OCI-LY7 (cell line): ENCODE measurements at regions not wholly inside any gene's neighbourhood (a gene's known extent, or its start where the extent isn't known, plus 50 kb on each side); places are given as distances from the start of the nearest gene placed in this dataset.

ENCODE experiments used
- BruUV-seq: library from RNA; stranded (reverse); fragments of 400-500 nt; replicated peaks from 2 replicates; lab custom pipeline; 2021; lab: Mats Ljungman, UMichigan
- CTCF ChIA-PET: fragments of 300-600 bp; sonication (Branson Sonifier 250); formaldehyde crosslinking; loops from one replicate; lab custom pipeline; 2022; ENCODE audit warnings: antibody characterized with exemption; ENCODE audit not compliant: unreplicated experiment; lab: Charles Lee
- POLR2A ChIA-PET: fragments of 300-600 bp; sonication (Branson Sonifier 250); formaldehyde crosslinking; loops from one replicate; lab custom pipeline; 2022; ENCODE audit warnings: antibody characterized with exemption; lab: Charles Lee
- DNase-seq: peaks from one replicate; pipeline ENCODE4 v3.0.0-alpha.2; 2015; ENCODE audit warnings: low spot score
- H2AFZ ChIP-seq: fragments of 200-600 bp; sonication (generic), shearing (Covaris generic); 2 replicates; pipeline ENCODE4 v1.6.1; 2014; ENCODE audit warnings: mild to moderate bottlenecking, antibody characterized with exemption, low read length, moderate library complexity
- H3K27ac ChIP-seq: fragments of 200-600 bp; sonication (generic); 2 replicates; pipeline ENCODE4 v1.5.1; 2014; ENCODE audit warnings: mixed run types, low read depth, mild to moderate bottlenecking, moderate library complexity, low read length, inconsistent platforms; ENCODE audit not compliant: poor library complexity, severe bottlenecking
- H3K36me3 ChIP-seq: fragments of 200-600 bp; sonication (generic); 2 replicates; pipeline ENCODE4 v1.6.1; 2014; ENCODE audit warnings: mild to moderate bottlenecking, antibody characterized with exemption, low read length, moderate library complexity, mixed read lengths; ENCODE audit not compliant: insufficient read depth
- H3K4me1 ChIP-seq: fragments of 200-600 bp; sonication (generic); 2 replicates; pipeline ENCODE4 v1.5.1; 2014; ENCODE audit warnings: mild to moderate bottlenecking, low read length; ENCODE audit not compliant: insufficient read depth, poor library complexity, severe bottlenecking
- H3K4me2 ChIP-seq: fragments of 200-600 bp; sonication (generic); 2 replicates; pipeline ENCODE4 v1.6.1; 2014; ENCODE audit warnings: mild to moderate bottlenecking, low read length
- H3K4me3 ChIP-seq: fragments of 200-600 bp; sonication (generic); 2 replicates; pipeline ENCODE4 v1.5.1; 2014; ENCODE audit warnings: mild to moderate bottlenecking, low read depth, low read length; ENCODE audit not compliant: poor library complexity, severe bottlenecking
- H3K79me2 ChIP-seq: fragments of 200-600 bp; sonication (generic); 2 replicates; pipeline ENCODE4 v1.6.1; 2016; ENCODE audit warnings: low read depth, mild to moderate bottlenecking, low read length, moderate library complexity, mixed read lengths; ENCODE audit not compliant: insufficient read depth
- H3K9me2 ChIP-seq: fragments of 200-600 bp; sonication (generic); 2 replicates; pipeline ENCODE4 v1.6.1; 2016; ENCODE audit warnings: mild to moderate bottlenecking, low read length, mixed read lengths; ENCODE audit not compliant: insufficient read depth
- H3K9me3 ChIP-seq: fragments of 200-600 bp; sonication (generic); 2 replicates; pipeline ENCODE4 v1.6.1; 2014; ENCODE audit warnings: mild to moderate bottlenecking, mixed run types, low read length, mixed read lengths
- H4K20me1 ChIP-seq: fragments of 200-600 bp; sonication (generic); 2 replicates; pipeline ENCODE4 v1.6.1; 2014; ENCODE audit warnings: mild to moderate bottlenecking, antibody characterized with exemption, low read length, moderate library complexity, mixed read lengths; ENCODE audit not compliant: insufficient read depth
- EZH2phosphoT487 ChIP-seq: fragments of 200-600 bp; sonication (generic); IDR thresholded peaks from 2 replicates; pipeline ENCODE4 v1.6.1; 2018; ENCODE audit warnings: low read depth, borderline replicate concordance, mild to moderate bottlenecking, mixed run types, antibody characterized with exemption, low read length, moderate library complexity, mixed read lengths
- intact Hi-C: fragments of 100-400 bp; cut with micrococcal nuclease; formaldehyde crosslinking; loops from one replicate; pipeline ENCODE4 v1.10.0; 2022; ENCODE audit not compliant: unreplicated experiment
- TF ChIP-seq, protein P1 (sequence below): fragments of 200-600 bp; sonication (generic); conservative IDR thresholded peaks from 2 replicates; pipeline ENCODE4 v1.5.1; 2014; ENCODE audit warnings: mild to moderate bottlenecking, antibody characterized with exemption, low read length, moderate library complexity, mixed read lengths

DNA sequence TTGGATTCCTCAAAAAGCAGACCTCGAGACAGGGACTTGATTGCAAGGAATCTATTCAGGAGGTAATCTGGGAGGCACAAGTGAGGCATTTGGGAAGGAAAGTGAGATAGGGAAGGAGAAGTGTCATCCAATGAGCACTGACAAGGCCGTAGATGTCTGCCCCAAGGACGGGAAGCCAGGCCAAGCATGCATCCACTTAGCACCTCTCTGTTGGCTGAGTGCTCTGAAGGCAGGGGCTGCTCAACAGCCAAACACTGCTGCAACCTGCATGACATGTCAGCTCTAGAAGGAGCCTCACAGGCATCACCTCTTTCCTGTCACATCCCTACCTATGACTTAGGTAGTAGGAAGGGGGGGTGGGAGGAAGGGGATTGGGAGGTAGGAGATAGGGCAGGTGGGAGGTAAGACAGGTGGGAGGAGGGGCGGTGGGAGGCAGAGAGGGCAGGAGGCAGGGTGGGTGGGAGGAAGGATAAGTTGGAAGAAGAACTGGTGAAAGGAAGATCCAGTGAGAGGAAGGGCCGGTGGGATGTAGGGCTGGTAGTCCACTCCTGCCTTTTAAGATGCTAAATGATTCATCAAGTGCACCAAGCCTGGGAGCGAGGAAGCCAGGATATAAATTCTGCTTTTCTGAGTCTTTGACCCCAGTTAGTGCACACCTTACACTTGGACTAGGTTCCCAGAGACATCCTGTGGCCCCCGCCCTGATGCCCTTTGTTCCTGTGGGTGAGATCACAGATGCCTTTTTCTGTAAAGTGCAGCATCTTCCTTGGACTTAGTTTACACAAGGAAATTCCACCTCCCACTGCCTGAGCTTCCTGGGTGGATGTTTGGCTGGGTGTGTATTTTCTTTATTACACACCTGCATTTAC, 83.8 kb upstream of the NXT1 start:
- Histone ChIP-seq H3K4me3 (no peak overlapping the region), H3K27ac (no peak overlapping the region), H3K9me3 (no peaks in the 10 kb centered on the region), H3K4me1 (no peaks in the 10 kb centered on the region), H3K36me3 (no peaks in the 10 kb centered on the region), H3K9me2 (no peaks in the 10 kb centered on the region), H4K20me1 (no peaks in the 10 kb centered on the region), H2AFZ (no peak overlapping the region), H3K4me2 (no peak overlapping the region), H3K79me2 (no peaks in the 10 kb centered on the region)
- ChIA-PET CTCF (no interaction called here), POLR2A (no interaction called here)
- TF ChIP-seq EZH2phosphoT487: no peak
- TF ChIP-seq, protein P1, sequence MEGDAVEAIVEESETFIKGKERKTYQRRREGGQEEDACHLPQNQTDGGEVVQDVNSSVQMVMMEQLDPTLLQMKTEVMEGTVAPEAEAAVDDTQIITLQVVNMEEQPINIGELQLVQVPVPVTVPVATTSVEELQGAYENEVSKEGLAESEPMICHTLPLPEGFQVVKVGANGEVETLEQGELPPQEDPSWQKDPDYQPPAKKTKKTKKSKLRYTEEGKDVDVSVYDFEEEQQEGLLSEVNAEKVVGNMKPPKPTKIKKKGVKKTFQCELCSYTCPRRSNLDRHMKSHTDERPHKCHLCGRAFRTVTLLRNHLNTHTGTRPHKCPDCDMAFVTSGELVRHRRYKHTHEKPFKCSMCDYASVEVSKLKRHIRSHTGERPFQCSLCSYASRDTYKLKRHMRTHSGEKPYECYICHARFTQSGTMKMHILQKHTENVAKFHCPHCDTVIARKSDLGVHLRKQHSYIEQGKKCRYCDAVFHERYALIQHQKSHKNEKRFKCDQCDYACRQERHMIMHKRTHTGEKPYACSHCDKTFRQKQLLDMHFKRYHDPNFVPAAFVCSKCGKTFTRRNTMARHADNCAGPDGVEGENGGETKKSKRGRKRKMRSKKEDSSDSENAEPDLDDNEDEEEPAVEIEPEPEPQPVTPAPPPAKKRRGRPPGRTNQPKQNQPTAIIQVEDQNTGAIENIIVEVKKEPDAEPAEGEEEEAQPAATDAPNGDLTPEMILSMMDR: no peak
- no peak for DNase-seq
- no TSS peak for BruUV-seq
- intact Hi-C loops: no loop called here

DNA sequence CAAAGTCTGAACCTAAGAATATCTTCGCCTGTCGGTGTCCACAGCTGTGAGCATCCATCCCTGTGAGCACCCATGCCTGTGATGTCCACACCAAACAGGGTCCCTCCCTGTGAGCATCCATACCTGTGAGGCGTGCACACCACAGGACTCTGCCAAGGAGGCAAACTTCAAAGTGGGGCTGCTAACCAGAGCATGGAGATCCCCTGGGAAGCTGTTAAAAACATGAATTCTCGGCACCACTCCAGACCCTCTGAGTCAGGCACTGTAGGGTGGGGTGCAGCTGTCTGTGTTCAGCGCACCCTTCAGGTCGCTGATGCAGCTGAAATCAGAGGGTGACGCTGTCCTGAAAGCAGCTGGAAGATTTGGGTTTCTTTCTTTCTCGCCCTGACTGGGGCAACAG, 85.4 kb upstream of the NXT1 start:
- Histone ChIP-seq H3K36me3 (no peaks in the 10 kb centered on the region), H3K4me1 (no peaks in the 10 kb centered on the region), H2AFZ (no peak overlapping the region), H3K9me3 (no peaks in the 10 kb centered on the region), H3K4me2 (no peak overlapping the region), H3K4me3 (no peak overlapping the region), H3K79me2 (no peaks in the 10 kb centered on the region), H3K27ac (no peak overlapping the region), H4K20me1 (no peaks in the 10 kb centered on the region), H3K9me2 (no peaks in the 10 kb centered on the region)
- ChIA-PET CTCF (no interaction called here), POLR2A (no interaction called here)
- BruUV-seq: no TSS peak
- intact Hi-C loops: no loop called here
- TF ChIP-seq, protein P1: no peak
- no peak for TF ChIP-seq EZH2phosphoT487
- DNase-seq: no peak

DNA sequence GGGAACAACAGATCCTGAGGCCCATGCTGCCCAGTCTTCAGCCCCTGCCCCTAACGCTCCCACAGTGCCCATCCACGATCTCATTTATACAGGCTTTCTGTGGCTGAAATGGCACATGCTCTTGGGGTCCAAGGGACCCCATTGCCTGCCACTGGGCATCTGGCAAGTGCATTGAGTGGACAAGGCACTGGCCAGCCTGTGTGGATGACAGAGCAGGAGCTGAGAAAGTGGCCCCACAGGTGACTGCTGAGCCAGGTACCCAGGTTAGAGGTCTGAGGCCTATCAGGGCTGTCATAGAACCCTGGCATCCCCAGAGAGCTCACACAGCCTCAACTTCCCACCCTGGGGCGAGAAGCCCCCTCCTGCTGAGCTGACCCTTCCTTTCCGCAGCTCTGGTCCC, 86.0 kb upstream of the NXT1 start:
- intact Hi-C loops: no loop called here
- Histone ChIP-seq H3K9me3 (no peaks in the 10 kb centered on the region), H3K27ac (no peak overlapping the region), H4K20me1 (no peaks in the 10 kb centered on the region), H3K4me1 (no peaks in the 10 kb centered on the region), H3K79me2 (no peaks in the 10 kb centered on the region), H3K4me2 (no peak overlapping the region), H3K4me3 (no peak overlapping the region), H3K9me2 (no peaks in the 10 kb centered on the region), H3K36me3 (no peaks in the 10 kb centered on the region), H2AFZ (no peak overlapping the region)
- TF ChIP-seq, protein P1: no peak
- no peak for TF ChIP-seq EZH2phosphoT487
- POLR2A ChIA-PET: no interaction called here
- CTCF ChIA-PET: no interaction called here
- DNase-seq: no peak
- no TSS peak for BruUV-seq
